Vagina (tissue), 2 donors: ENCODE measurements at regions not wholly inside any gene's neighbourhood (a gene's known extent, or its start where the extent isn't known, plus 50 kb on each side); places are given as distances from the start of the nearest gene placed in this dataset.

Experiments used
- POLR2A ChIP-seq, 2 donors: fragments of 450-650 bp; IDR thresholded peaks; one replicate each; pipeline ENCODE4 v1.6.1; 2017; ENCODE audit warnings: antibody characterized with exemption in 2 of 2, mild to moderate bottlenecking in 2 of 2, moderate library complexity in 2 of 2
- TF ChIP-seq, protein P1 (sequence below), 3 experiments: fragments of 450-650 bp in 2 of 3; fragments of 200-600 bp in 1 of 3; sonication (generic) in 1 of 3; IDR thresholded peaks; one replicate each; pipeline ENCODE4 v1.5.1; 2017 to 2019; ENCODE audit warnings: antibody characterized with exemption in 3 of 3, mild to moderate bottlenecking in 2 of 3, moderate library complexity in 2 of 3

- TF ChIP-seq, protein P1, sequence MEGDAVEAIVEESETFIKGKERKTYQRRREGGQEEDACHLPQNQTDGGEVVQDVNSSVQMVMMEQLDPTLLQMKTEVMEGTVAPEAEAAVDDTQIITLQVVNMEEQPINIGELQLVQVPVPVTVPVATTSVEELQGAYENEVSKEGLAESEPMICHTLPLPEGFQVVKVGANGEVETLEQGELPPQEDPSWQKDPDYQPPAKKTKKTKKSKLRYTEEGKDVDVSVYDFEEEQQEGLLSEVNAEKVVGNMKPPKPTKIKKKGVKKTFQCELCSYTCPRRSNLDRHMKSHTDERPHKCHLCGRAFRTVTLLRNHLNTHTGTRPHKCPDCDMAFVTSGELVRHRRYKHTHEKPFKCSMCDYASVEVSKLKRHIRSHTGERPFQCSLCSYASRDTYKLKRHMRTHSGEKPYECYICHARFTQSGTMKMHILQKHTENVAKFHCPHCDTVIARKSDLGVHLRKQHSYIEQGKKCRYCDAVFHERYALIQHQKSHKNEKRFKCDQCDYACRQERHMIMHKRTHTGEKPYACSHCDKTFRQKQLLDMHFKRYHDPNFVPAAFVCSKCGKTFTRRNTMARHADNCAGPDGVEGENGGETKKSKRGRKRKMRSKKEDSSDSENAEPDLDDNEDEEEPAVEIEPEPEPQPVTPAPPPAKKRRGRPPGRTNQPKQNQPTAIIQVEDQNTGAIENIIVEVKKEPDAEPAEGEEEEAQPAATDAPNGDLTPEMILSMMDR (IDR thresholded peaks at IDR 0.05) = no peak
- no peak for TF ChIP-seq POLR2A (IDR thresholded peaks at IDR 0.05)
Measured at GRCh38 chr2:128868686-128869551, 550.3 kb upstream of the HS6ST1 start.
